ENCODE measurements at regions not wholly inside any gene's neighbourhood (a gene's known extent, or its start where the extent isn't known, plus 50 kb on each side); places are given as distances from the start of the nearest gene placed in this dataset.

DNA sequence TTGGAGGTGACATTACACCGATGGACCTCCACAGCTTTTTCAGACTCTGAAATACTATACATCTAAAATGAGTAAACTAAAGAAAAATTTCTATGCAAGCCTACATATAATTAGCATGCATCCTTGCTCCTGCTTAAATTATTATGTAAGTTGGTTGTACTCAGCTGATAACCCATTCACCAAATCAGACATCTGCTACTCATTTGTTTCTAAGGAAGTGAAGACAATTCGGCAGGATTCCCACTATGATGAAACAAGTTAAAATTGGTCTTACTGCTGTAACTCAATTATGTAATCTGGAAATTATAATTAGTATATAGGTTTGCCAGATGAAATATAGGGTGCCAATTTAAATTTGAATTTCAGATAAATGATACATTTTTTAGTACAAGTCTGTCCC is 59.5 kb upstream of the FGF13 start:
- Histone ChIP-seq H3K27ac (ENCODE audit: low read length) (no peak overlapping the region), H3K9ac (ENCODE audit: low read length) (no peak overlapping the region), H3K27me3 (ENCODE audit: low read length) (no peaks in the 10 kb centered on the region), H4K20me1 (ENCODE audit: low read length) (no peaks in the 10 kb centered on the region), H3K4me3 (ENCODE audit: low read length) (no peak overlapping the region), H3K9me3 (ENCODE audit: low read length) (no peaks in the 10 kb centered on the region), H3F3A (ENCODE audit: low read length, unreplicated experiment) (no peaks in the 10 kb centered on the region), H3K4me1 (ENCODE audit: insufficient read depth, low read length) (0 out of 2 replicates have a peak, but pooled peaks cover 7% of the 10 kb centered on the region), H3K36me3 (ENCODE audit: low read depth, low read length) (no peaks in the 10 kb centered on the region), H3K4me2 (ENCODE audit: low read length) (no peak overlapping the region), H3K79me2 (ENCODE audit: low read length) (no peaks in the 10 kb centered on the region), H3K9me2 (replicated peaks; ENCODE audit: low read length) (no peaks in the 10 kb centered on the region), H2AFZ (ENCODE audit: low read length) (no peak overlapping the region)
- DNase-seq (no peak), ATAC-seq (no peak)
- ChIA-PET POLR2A (ENCODE audit: unreplicated experiment) (no interaction called here), CTCF (no interaction called here)
- intact Hi-C loops (cut with micrococcal nuclease), result loop anchor here (10.0 kb wide), 2 partner anchors 354 to 434 kb away; no protein-coding TSS in a partner anchor
- BruUV-seq (replicated peaks), result no TSS peak
- no peak for TF ChIP-seq EZH2 (IDR thresholded peaks at IDR 0.05; ENCODE audit: low read length, unreplicated experiment)
- TF ChIP-seq EZH2phosphoT487 (IDR thresholded peaks at IDR 0.05; ENCODE audit: borderline replicate concordance, low read length), result no peak

DNA sequence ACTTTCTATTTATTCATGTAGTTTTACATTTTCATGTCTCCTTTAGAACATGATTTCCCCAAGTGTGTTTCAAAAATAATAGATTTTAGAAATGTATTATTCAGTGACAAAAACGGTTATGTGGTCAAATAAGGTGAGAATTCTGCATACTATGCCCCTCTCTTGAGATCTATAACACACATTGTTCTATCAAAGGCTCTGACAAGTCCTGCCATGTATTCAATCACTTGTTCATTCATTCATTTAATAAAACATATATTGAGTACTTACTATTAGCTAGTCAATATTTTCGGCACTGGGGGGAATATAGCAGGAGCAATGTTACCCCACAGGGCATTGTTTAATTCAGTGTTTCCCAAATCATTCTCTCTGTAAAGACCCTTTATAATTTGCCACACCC is 58.4 kb upstream of the FGF13 start:
- H3K36me3 ChIP-seq (ENCODE audit: low read depth, low read length), result no peaks in the 10 kb centered on the region
- no peak overlapping the region for H2AFZ ChIP-seq (ENCODE audit: low read length)
- 0 out of 2 replicates have a peak, but pooled peaks cover 3% of the 10 kb centered on the region for H3K4me1 ChIP-seq (ENCODE audit: insufficient read depth, low read length)
- H4K20me1 ChIP-seq (ENCODE audit: low read length), result no peaks in the 10 kb centered on the region
- H3K4me3 ChIP-seq (ENCODE audit: low read length), result no peak overlapping the region
- TF ChIP-seq, protein P1, sequence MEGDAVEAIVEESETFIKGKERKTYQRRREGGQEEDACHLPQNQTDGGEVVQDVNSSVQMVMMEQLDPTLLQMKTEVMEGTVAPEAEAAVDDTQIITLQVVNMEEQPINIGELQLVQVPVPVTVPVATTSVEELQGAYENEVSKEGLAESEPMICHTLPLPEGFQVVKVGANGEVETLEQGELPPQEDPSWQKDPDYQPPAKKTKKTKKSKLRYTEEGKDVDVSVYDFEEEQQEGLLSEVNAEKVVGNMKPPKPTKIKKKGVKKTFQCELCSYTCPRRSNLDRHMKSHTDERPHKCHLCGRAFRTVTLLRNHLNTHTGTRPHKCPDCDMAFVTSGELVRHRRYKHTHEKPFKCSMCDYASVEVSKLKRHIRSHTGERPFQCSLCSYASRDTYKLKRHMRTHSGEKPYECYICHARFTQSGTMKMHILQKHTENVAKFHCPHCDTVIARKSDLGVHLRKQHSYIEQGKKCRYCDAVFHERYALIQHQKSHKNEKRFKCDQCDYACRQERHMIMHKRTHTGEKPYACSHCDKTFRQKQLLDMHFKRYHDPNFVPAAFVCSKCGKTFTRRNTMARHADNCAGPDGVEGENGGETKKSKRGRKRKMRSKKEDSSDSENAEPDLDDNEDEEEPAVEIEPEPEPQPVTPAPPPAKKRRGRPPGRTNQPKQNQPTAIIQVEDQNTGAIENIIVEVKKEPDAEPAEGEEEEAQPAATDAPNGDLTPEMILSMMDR (conservative IDR thresholded peaks at IDR 0.05; ENCODE audit: low read depth, low read length), result no peak
- TF ChIP-seq EZH2phosphoT487 (IDR thresholded peaks at IDR 0.05; ENCODE audit: borderline replicate concordance, low read length) (no peak), EZH2 (IDR thresholded peaks at IDR 0.05; ENCODE audit: low read length, unreplicated experiment) (no peak)
- H3K9me3 ChIP-seq (ENCODE audit: low read length), result no peaks in the 10 kb centered on the region
- no peak overlapping the region for H3K27ac ChIP-seq (ENCODE audit: low read length)
- no peaks in the 10 kb centered on the region for H3K79me2 ChIP-seq (ENCODE audit: low read length)
- POLR2A ChIA-PET (ENCODE audit: unreplicated experiment), result no interaction called here
- H3K27me3 ChIP-seq (ENCODE audit: low read length), result no peaks in the 10 kb centered on the region
- no peaks in the 10 kb centered on the region for H3F3A ChIP-seq (ENCODE audit: low read length, unreplicated experiment)
- ATAC-seq, result no peak
- CTCF ChIA-PET, result no interaction called here
- intact Hi-C loops (cut with micrococcal nuclease), result loop anchor here (10.0 kb wide), 2 partner anchors 355 to 435 kb away; no protein-coding TSS in a partner anchor
- H3K9ac ChIP-seq (ENCODE audit: low read length), result no peak overlapping the region
- no TSS peak for BruUV-seq (replicated peaks)
- H3K4me2 ChIP-seq (ENCODE audit: low read length), result no peak overlapping the region
- no peaks in the 10 kb centered on the region for H3K9me2 ChIP-seq (replicated peaks; ENCODE audit: low read length)
- DNase-seq, result no peak

DNA sequence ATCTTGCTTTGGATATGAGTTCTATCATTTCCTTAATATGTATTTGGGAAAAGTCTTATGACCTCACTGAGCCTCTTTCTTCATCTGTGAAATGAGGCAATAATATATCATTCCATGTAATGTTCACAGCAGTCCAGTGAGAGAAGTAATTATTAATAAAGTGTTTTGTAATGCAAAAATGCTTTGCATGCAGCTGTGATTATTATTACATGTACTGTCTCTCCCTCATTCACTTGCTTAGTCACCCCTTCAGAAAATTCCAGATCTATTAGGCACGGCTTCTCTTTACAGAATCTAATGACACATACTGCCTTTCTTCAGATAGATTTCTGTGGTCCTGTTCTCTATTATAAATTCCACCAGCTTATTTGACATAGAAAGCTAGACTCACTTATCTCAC is 53.5 kb upstream of the FGF13 start:
- Histone ChIP-seq H3K27ac (ENCODE audit: low read length) (no peak overlapping the region), H3K36me3 (ENCODE audit: low read depth, low read length) (no peaks in the 10 kb centered on the region), H3K9me3 (ENCODE audit: low read length) (no peaks in the 10 kb centered on the region), H3K79me2 (ENCODE audit: low read length) (no peaks in the 10 kb centered on the region), H3K9ac (ENCODE audit: low read length) (no peak overlapping the region), H3K27me3 (ENCODE audit: low read length) (no peaks in the 10 kb centered on the region), H3K9me2 (replicated peaks; ENCODE audit: low read length) (no peaks in the 10 kb centered on the region), H4K20me1 (ENCODE audit: low read length) (no peaks in the 10 kb centered on the region), H3K4me1 (ENCODE audit: insufficient read depth, low read length) (no peaks in the 10 kb centered on the region), H3K4me3 (ENCODE audit: low read length) (no peak overlapping the region), H3F3A (ENCODE audit: low read length, unreplicated experiment) (no peaks in the 10 kb centered on the region), H2AFZ (ENCODE audit: low read length) (no peak overlapping the region), H3K4me2 (ENCODE audit: low read length) (no peak overlapping the region)
- CTCF ChIA-PET, result no interaction called here
- POLR2A ChIA-PET (ENCODE audit: unreplicated experiment), result no interaction called here
- no peak for ATAC-seq
- TF ChIP-seq EZH2 (IDR thresholded peaks at IDR 0.05; ENCODE audit: low read length, unreplicated experiment) (no peak), EZH2phosphoT487 (IDR thresholded peaks at IDR 0.05; ENCODE audit: borderline replicate concordance, low read length) (no peak)
- TF ChIP-seq, protein P1 (conservative IDR thresholded peaks at IDR 0.05; ENCODE audit: low read depth, low read length), result no peak
- peak; percentile 41 for DNase-seq
- BruUV-seq (replicated peaks), result no TSS peak
- intact Hi-C loops (cut with micrococcal nuclease), result no loop called here
